Astrocyte of the cerebellum (primary cell): ENCODE measurements at regions not wholly inside any gene's neighbourhood (a gene's known extent, or its start where the extent isn't known, plus 50 kb on each side); places are given as distances from the start of the nearest gene placed in this dataset.
"Not testable (repeated sequence)": the region's sequence is repeated elsewhere in the genome, so short reads cannot be mapped to it uniquely, and the experiment has no call there.

ENCODE experiments used
- DNase-seq: peaks from one replicate; pipeline ENCODE4 v3.0.0-alpha.2; 2011; ENCODE audit warnings: low read depth
- H3K4me3 ChIP-seq: 2 replicates; pipeline ENCODE4 v1.5.1; 2011; ENCODE audit warnings: mild to moderate bottlenecking, low read depth, low read length, moderate library complexity
- in situ Hi-C: cut with HindIII; loops from 2 replicates; pipeline ENCODE4 v1.10.0; 2017; ENCODE audit warnings: low sequenced_read_pairs
- TF ChIP-seq, protein P1 (sequence below): IDR thresholded peaks from 2 replicates; pipeline ENCODE4 v1.5.1; 2012; ENCODE audit warnings: low read length, low read depth, moderate library complexity, mild to moderate bottlenecking; ENCODE audit errors: missing control alignments

DNA sequence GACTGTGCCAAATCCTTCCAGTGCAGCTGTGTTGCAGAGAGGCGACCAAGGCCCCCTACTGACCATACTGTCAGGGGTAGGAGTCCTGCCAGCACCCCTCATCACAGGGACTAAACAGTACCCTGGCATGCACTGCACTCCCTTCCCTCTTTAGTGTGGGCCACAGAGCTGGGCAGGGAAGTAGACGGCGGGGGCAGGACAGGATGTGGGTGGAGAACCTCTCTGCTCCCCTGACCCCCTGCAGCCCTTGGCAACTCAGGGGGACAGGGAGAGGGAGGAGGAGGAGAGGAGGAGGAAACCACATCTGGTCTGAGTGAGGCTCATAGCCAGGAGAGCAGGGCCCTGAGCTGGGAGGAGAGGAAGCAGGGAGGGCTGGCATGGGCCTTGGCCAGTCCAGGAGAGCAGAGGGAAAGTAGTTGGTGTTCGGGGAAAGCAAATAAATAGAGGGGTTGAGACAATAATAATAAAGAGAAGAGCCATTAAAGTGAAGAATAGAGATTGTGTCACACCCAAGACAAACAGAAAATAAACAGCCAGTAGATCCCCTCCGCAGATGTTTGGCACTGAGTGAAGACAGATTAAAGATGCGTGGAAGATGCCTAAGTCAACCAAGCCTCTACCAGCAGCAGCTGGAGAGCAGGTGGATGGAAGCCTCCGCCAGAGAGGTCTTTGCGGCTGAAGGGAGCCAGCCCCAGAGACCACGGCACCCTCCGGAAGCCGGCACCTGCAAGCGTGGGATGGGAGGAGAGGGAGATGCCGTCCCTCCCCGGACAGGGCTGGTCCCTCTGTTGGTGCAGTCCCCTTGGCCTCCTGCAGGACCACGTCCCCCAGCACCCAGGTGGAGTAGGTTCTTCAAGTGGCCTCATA lies 61.5 kb downstream of the RPUSD4 start:
- TF ChIP-seq, protein P1, sequence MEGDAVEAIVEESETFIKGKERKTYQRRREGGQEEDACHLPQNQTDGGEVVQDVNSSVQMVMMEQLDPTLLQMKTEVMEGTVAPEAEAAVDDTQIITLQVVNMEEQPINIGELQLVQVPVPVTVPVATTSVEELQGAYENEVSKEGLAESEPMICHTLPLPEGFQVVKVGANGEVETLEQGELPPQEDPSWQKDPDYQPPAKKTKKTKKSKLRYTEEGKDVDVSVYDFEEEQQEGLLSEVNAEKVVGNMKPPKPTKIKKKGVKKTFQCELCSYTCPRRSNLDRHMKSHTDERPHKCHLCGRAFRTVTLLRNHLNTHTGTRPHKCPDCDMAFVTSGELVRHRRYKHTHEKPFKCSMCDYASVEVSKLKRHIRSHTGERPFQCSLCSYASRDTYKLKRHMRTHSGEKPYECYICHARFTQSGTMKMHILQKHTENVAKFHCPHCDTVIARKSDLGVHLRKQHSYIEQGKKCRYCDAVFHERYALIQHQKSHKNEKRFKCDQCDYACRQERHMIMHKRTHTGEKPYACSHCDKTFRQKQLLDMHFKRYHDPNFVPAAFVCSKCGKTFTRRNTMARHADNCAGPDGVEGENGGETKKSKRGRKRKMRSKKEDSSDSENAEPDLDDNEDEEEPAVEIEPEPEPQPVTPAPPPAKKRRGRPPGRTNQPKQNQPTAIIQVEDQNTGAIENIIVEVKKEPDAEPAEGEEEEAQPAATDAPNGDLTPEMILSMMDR: no peak
- no peak overlapping the region for H3K4me3 ChIP-seq
- DNase-seq: no peak
- in situ Hi-C loops: no loop called here

DNA sequence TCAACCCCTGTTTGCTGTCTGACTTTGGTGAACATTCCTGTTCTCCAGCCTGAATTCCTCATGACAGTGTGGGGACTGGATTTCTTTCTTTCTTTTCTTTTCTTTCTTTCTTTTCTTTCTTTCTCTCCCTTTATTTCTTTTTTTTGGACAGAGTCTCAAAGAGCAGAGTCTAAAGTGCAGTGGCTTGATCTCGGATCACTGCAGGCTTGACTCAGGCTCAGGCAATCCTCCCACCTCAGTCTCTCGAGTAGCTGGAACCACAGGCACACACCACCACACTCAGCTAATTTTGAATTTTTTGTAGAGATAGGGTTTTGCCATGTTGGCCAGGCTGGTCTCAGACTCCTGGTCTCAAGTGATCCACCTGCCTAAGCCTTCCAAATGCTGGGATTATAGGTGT lies 63.1 kb downstream of the RPUSD4 start:
- TF ChIP-seq, protein P1: no peak
- H3K4me3 ChIP-seq: no peak overlapping the region
- in situ Hi-C loops: no loop called here
- no peak for DNase-seq

- TF ChIP-seq, protein P1: no peak
- DNase-seq: no peak
- in situ Hi-C loops: no loop called here
- no peak overlapping the region for H3K4me3 ChIP-seq
Measured at GRCh38 chr11:126147208-126148111, 64.0 kb downstream of the RPUSD4 start.

DNA sequence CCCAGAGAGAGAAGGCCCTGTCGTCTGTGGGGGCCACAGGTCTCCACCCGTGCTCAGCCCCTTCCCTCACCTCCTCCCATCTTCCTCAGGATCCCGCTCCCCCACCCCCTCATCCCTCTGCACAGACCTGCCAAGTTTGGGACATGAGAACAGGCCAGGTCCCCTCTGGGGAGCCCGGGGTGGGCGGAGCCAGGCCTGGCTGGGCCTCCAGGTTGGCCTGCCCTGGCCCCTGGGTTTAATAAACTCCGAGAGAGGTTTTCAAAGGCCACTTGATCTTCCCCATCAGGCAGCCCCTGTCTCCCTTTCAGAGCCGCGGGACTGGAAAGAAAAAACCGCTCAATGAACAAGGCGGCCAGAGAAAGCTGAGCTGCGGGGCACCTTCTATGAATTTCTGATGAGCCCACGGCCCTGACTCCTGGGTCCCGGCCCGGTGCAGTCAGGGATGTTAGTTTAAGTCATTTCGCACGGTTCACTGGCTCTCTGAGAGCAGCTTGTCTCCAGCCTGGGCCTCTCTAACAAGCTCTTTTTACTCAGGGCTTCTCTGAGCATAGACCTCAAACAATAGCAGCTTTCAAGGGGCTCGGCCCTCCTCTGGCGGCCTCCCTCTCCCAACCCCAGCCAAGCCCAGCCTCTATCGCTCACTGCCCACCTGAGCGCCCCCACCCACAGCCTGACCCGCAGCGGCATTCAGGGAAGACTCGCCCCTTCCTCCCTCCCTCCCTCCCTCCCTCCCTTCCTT lies 64.8 kb downstream of the RPUSD4 start:
- in situ Hi-C loops: no loop called here
- TF ChIP-seq, protein P1: no peak
- DNase-seq: no peak
- H3K4me3 ChIP-seq: no peak overlapping the region

DNA sequence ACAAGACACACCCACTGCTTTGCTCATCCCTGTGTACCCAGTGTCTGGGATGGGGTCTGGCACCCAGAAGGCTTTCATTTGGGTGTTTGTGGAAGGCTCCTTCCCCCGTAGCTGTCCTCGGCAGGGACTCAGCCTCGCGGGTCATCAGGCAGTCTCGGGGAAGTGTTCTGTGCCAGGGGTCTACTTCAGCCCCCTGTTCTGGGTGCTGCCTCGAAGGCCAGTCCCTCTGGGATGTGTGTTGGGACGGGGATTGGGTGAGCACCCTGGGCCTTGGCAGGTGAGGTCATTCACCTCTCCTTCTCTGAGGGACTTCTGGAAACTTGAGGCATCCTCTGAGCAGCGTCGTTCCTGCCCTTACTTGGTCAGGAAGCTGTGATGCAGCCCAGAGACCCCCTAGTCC lies 65.5 kb downstream of the RPUSD4 start:
- no peak for DNase-seq
- H3K4me3 ChIP-seq: no peak overlapping the region
- TF ChIP-seq, protein P1: no peak
- in situ Hi-C loops: no loop called here

- in situ Hi-C loops, H3K4me3 ChIP-seq, DNase-seq: not testable (repeated sequence)
Measured at GRCh38 chr11:126143491-126143890, 68.0 kb downstream of the RPUSD4 start.
